OCI-LY7 (cell line): ENCODE measurements at regions not wholly inside any gene's neighbourhood (a gene's known extent, or its start where the extent isn't known, plus 50 kb on each side); places are given as distances from the start of the nearest gene placed in this dataset.

Source experiments
- BruUV-seq: library from RNA; stranded (reverse); fragments of 400-500 nt; replicated peaks from 2 replicates; lab custom pipeline; 2021; lab: Mats Ljungman, UMichigan
- CTCF ChIA-PET: fragments of 300-600 bp; sonication (Branson Sonifier 250); formaldehyde crosslinking; loops from one replicate; lab custom pipeline; 2022; ENCODE audit warnings: antibody characterized with exemption; ENCODE audit not compliant: unreplicated experiment; lab: Charles Lee
- POLR2A ChIA-PET: fragments of 300-600 bp; sonication (Branson Sonifier 250); formaldehyde crosslinking; loops from one replicate; lab custom pipeline; 2022; ENCODE audit warnings: antibody characterized with exemption; lab: Charles Lee
- DNase-seq: peaks from one replicate; pipeline ENCODE4 v3.0.0-alpha.2; 2015; ENCODE audit warnings: low spot score
- H2AFZ ChIP-seq: fragments of 200-600 bp; sonication (generic), shearing (Covaris generic); 2 replicates; pipeline ENCODE4 v1.6.1; 2014; ENCODE audit warnings: mild to moderate bottlenecking, antibody characterized with exemption, low read length, moderate library complexity
- H3K27ac ChIP-seq: fragments of 200-600 bp; sonication (generic); 2 replicates; pipeline ENCODE4 v1.5.1; 2014; ENCODE audit warnings: mixed run types, low read depth, mild to moderate bottlenecking, moderate library complexity, low read length, inconsistent platforms; ENCODE audit not compliant: poor library complexity, severe bottlenecking
- H3K36me3 ChIP-seq: fragments of 200-600 bp; sonication (generic); 2 replicates; pipeline ENCODE4 v1.6.1; 2014; ENCODE audit warnings: mild to moderate bottlenecking, antibody characterized with exemption, low read length, moderate library complexity, mixed read lengths; ENCODE audit not compliant: insufficient read depth
- H3K4me1 ChIP-seq: fragments of 200-600 bp; sonication (generic); 2 replicates; pipeline ENCODE4 v1.5.1; 2014; ENCODE audit warnings: mild to moderate bottlenecking, low read length; ENCODE audit not compliant: insufficient read depth, poor library complexity, severe bottlenecking
- H3K4me2 ChIP-seq: fragments of 200-600 bp; sonication (generic); 2 replicates; pipeline ENCODE4 v1.6.1; 2014; ENCODE audit warnings: mild to moderate bottlenecking, low read length
- H3K4me3 ChIP-seq: fragments of 200-600 bp; sonication (generic); 2 replicates; pipeline ENCODE4 v1.5.1; 2014; ENCODE audit warnings: mild to moderate bottlenecking, low read depth, low read length; ENCODE audit not compliant: poor library complexity, severe bottlenecking
- H3K79me2 ChIP-seq: fragments of 200-600 bp; sonication (generic); 2 replicates; pipeline ENCODE4 v1.6.1; 2016; ENCODE audit warnings: low read depth, mild to moderate bottlenecking, low read length, moderate library complexity, mixed read lengths; ENCODE audit not compliant: insufficient read depth
- H3K9me2 ChIP-seq: fragments of 200-600 bp; sonication (generic); 2 replicates; pipeline ENCODE4 v1.6.1; 2016; ENCODE audit warnings: mild to moderate bottlenecking, low read length, mixed read lengths; ENCODE audit not compliant: insufficient read depth
- H3K9me3 ChIP-seq: fragments of 200-600 bp; sonication (generic); 2 replicates; pipeline ENCODE4 v1.6.1; 2014; ENCODE audit warnings: mild to moderate bottlenecking, mixed run types, low read length, mixed read lengths
- H4K20me1 ChIP-seq: fragments of 200-600 bp; sonication (generic); 2 replicates; pipeline ENCODE4 v1.6.1; 2014; ENCODE audit warnings: mild to moderate bottlenecking, antibody characterized with exemption, low read length, moderate library complexity, mixed read lengths; ENCODE audit not compliant: insufficient read depth
- CTCF ChIP-seq: fragments of 200-600 bp; sonication (generic); conservative IDR thresholded peaks from 2 replicates; pipeline ENCODE4 v1.5.1; 2014; ENCODE audit warnings: mild to moderate bottlenecking, antibody characterized with exemption, low read length, moderate library complexity, mixed read lengths
- EZH2phosphoT487 ChIP-seq: fragments of 200-600 bp; sonication (generic); IDR thresholded peaks from 2 replicates; pipeline ENCODE4 v1.6.1; 2018; ENCODE audit warnings: low read depth, borderline replicate concordance, mild to moderate bottlenecking, mixed run types, antibody characterized with exemption, low read length, moderate library complexity, mixed read lengths
- intact Hi-C: fragments of 100-400 bp; cut with micrococcal nuclease; formaldehyde crosslinking; loops from one replicate; pipeline ENCODE4 v1.10.0; 2022; ENCODE audit not compliant: unreplicated experiment

- Histone ChIP-seq H3K9me3 (no peaks in the 10 kb centered on the region), H3K4me3 (no peak overlapping the region), H3K79me2 (no peaks in the 10 kb centered on the region), H2AFZ (no peak overlapping the region), H4K20me1 (no peaks in the 10 kb centered on the region), H3K9me2 (no peaks in the 10 kb centered on the region), H3K4me2 (no peak overlapping the region), H3K27ac (no peak overlapping the region), H3K36me3 (no peaks in the 10 kb centered on the region), H3K4me1 (no peaks in the 10 kb centered on the region)
- ChIA-PET CTCF (no interaction called here), POLR2A (interaction anchor here (1.0 kb wide), 1 partner anchor 27 kb away, joined by 3 read pairs; no protein-coding TSS in a partner anchor)
- no peak for DNase-seq
- no peak for TF ChIP-seq CTCF
- TF ChIP-seq EZH2phosphoT487, result no peak
- intact Hi-C loops, result no loop called here
- no TSS peak for BruUV-seq
Observed at GRCh38 chr4:89549907-89550306, 242.3 kb upstream of the GPRIN3 start.

- BruUV-seq, result no TSS peak
- TF ChIP-seq CTCF, result no peak
- no peak for TF ChIP-seq EZH2phosphoT487
- no peaks in the 10 kb centered on the region for H3K4me1 ChIP-seq
- no peaks in the 10 kb centered on the region for H3K79me2 ChIP-seq
- H4K20me1 ChIP-seq, result no peaks in the 10 kb centered on the region
- no peak overlapping the region for H3K4me3 ChIP-seq
- no peaks in the 10 kb centered on the region for H3K36me3 ChIP-seq
- no peak overlapping the region for H3K27ac ChIP-seq
- DNase-seq, result no peak
- H3K9me3 ChIP-seq, result no peaks in the 10 kb centered on the region
- H2AFZ ChIP-seq, result no peak overlapping the region
- CTCF ChIA-PET, result no interaction called here
- no peaks in the 10 kb centered on the region for H3K9me2 ChIP-seq
- POLR2A ChIA-PET, result no interaction called here
- no peak overlapping the region for H3K4me2 ChIP-seq
- intact Hi-C loops, result no loop called here
Observed at GRCh38 chr4:89545315-89545714, 237.7 kb upstream of the GPRIN3 start.

- CTCF ChIA-PET, result no interaction called here
- no peak overlapping the region for H3K4me3 ChIP-seq
- H2AFZ ChIP-seq, result no peak overlapping the region
- no peaks in the 10 kb centered on the region for H3K9me3 ChIP-seq
- H3K9me2 ChIP-seq, result no peaks in the 10 kb centered on the region
- no peak overlapping the region for H3K27ac ChIP-seq
- no peaks in the 10 kb centered on the region for H3K4me1 ChIP-seq
- no peak overlapping the region for H3K4me2 ChIP-seq
- no peak for DNase-seq
- H3K79me2 ChIP-seq, result no peaks in the 10 kb centered on the region
- no peaks in the 10 kb centered on the region for H4K20me1 ChIP-seq
- POLR2A ChIA-PET, result interaction anchor here (0.6 kb wide), 1 partner anchor 172 kb away, joined by 3 read pairs; no protein-coding TSS in a partner anchor
- H3K36me3 ChIP-seq, result no peaks in the 10 kb centered on the region
- BruUV-seq, result no TSS peak
- no peak for TF ChIP-seq EZH2phosphoT487
- no peak for TF ChIP-seq CTCF
- intact Hi-C loops, result no loop called here
Observed at GRCh38 chr4:89541998-89542397, 234.4 kb upstream of the GPRIN3 start.
